ENCODE measurements at regions not wholly inside any gene's neighbourhood (a gene's known extent, or its start where the extent isn't known, plus 50 kb on each side); places are given as distances from the start of the nearest gene placed in this dataset.

GRCh38 chr3:59460068-59460467, 410.2 kb upstream of the CFAP20DC start:
- TF ChIP-seq POLR2A (IDR thresholded peaks at IDR 0.05) (no peak), CTCF (IDR thresholded peaks at IDR 0.05) (no peak)

Measured in lower leg skin (tissue), 3 donors.